Stimulated activated CD8-positive, alpha-beta memory T cell treated with anti-CD3 and anti-CD28 coated beads, Interleukin-7, amount 100 ng/mL, for 48 hours (primary cell): ENCODE measurements at regions not wholly inside any gene's neighbourhood (a gene's known extent, or its start where the extent isn't known, plus 50 kb on each side); places are given as distances from the start of the nearest gene placed in this dataset.
"Not testable (repeated sequence)": the region's sequence is repeated elsewhere in the genome, so short reads cannot be mapped to it uniquely, and the experiment has no call there.

ENCODE experiments used
- DNase-seq, 2 donors: peaks; one replicate each; pipeline ENCODE4 v3.0.0-alpha.2; 2020; ENCODE audit warnings: low read depth in 1 of 2; ENCODE audit errors: extremely low read depth in 1 of 2

DNA sequence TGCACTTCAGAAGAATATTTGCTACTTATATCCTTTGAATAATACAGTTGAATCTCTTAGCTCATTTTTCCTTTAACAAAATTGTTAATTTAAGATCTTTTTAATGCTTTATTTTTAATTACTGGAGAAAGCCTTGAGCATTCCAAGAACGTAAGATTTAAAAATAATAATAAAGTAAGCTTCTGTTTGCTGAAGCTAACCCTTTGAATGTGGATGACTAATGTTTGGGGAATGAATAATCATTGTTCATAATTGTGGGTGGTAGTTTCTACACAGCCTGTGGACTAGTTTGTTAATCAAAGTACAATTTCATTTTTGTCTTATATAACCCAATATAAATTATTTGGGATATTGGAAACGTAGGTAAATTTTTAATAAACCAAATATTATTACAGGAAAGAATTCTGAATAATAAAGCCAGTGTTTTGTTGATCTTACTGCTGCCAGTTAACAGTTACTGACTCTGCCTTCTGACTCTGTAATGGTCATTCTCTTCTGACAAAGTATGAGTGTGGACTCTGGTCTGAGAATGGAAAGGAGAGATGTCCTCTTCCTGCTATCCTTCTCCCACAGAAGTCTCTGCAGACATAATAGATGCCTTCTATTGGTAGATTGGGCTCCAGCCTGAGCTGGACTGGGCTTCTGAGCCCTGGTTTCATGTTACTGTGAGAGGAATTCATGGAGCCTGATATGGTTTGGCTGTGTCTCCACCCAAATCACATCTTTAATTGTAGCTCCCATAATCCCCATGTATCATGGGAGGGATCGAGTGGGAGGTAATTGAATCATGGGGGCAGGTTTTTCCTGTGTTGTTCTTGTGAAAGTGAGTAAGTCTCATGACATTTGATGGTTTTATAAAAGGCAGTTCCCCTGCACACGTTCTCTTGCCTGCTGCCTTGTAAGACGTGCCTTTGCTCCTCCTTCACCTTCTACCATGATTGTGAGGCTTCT lies 292.7 kb upstream of the SLC39A10 start:
- DNase-seq: no peak

DNA sequence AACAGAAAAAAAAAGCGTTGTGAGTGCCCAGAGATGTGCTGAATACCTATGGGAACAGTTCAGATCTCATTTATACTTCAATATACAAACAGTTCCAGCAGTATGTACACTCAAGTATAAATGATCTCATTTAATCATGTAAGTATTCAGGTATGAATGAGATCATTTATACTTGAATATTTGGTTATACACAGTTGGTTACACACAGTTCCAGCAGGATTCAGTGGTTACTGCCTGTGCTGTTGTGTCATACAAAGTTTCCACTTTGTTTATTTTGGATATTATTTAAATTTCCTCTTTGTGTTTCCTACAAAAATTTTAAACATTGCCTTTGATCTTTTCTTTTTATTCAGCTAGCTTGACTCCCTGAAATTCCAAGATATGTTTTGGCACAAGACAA lies 293.5 kb upstream of the SLC39A10 start:
- DNase-seq: no peak

GRCh38 chr2:195360242-195360641 lies 296.8 kb upstream of the SLC39A10 start:
- no peak for DNase-seq

DNA sequence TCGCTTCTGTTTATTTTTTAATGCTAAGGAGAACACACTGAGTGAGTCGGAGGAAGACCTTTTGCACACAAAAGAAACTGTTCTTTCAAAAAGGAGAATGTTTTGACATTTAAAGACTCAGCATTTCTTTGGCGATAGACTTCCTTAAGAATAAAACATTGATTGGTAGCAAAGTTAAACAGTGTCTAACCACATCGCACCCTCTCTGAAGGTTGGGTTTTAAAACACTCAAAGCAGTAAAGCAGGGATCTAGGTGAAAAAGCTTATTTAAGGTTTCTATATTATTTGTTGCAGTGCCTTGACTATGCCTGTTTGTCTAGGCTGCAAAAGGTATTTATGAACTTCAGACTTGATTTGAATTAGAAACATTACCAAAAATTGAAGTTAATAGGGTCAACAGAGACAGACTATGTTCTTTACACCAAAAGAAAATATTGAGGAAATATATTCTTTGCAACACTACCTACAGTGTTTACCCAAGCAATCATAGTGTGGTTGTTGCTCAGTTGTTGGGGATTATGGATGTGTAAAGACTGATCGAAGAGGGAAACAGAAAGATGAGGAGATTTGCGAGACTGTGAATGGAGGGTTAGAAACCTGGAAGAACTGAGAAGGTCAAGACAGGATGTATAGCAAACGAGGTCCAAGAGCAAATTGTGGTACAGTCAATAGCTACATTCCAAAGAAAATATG lies 297.8 kb upstream of the SLC39A10 start:
- DNase-seq: no peak

- no peak for DNase-seq
Observed at GRCh38 chr2:195356920-195357440, 300.0 kb upstream of the SLC39A10 start.

DNA sequence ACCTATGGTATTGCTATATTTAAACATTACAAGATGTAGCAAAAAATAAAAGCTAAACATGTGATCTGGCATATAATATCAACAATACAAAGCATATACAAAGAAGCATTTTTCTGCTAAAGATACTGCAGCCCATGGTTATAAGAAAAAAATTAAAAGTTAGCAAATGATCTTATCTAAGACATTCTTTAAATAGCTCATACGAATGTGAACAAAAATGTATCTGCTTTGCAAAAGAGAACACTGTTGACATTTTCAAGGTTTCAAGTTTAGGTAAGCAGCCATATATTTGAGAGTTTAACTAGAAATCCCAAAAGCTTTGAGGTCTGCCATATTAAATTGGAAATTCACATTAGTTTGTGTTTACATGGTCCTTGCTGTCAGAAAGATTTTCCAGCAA lies 301.0 kb upstream of the SLC39A10 start:
- DNase-seq: no peak

- DNase-seq: no peak
Observed at GRCh38 chr2:195352581-195352980, 304.4 kb upstream of the SLC39A10 start.

DNA sequence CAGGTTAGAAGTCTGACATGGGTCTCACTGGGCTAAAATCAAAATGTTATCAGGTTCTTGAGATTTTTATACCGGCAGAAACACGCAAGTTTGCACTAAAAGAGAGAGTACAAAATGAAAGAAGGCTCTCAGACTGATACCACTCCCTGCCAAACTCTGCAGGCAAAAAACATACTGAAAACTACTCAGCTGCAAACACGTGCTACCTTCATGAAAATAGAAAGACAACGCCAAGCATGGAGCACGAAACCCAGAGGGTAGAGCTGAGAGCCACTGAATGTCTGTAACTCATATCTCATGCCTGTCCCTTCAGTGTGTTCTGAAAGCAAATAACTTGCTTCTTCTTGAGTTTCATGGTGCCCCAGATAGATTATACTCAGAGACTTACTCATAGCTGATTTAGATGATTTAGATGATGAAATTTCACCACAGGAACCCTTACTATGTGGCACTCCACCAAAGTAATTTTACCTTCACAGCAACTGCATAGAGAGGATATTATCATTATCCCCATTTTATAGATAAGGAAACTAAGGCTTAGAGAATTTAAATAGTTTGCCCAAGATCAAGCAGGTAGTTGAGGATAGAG lies 313.0 kb upstream of the SLC39A10 start:
- DNase-seq: no peak

DNA sequence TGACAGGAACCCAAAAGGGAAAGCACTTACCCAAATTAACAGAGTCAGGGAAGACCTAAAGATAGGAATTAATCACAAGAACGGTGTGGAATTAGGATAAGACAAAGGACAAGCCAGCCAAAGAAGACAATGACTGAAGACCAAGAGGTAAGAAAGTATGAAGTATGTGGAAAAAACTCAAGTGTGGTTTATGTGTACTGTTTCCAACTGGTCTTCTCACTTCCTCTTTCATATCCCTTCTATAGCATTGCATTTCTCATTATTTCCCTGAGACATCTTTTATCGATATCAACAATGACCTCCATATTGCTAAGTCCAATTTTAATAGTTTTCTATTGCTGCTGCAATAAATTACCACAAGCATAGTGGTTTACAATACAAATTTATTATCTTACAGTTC lies 313.5 kb upstream of the SLC39A10 start:
- no peak for DNase-seq

GRCh38 chr2:195342061-195342460 lies 315.0 kb upstream of the SLC39A10 start:
- DNase-seq: no peak

DNA sequence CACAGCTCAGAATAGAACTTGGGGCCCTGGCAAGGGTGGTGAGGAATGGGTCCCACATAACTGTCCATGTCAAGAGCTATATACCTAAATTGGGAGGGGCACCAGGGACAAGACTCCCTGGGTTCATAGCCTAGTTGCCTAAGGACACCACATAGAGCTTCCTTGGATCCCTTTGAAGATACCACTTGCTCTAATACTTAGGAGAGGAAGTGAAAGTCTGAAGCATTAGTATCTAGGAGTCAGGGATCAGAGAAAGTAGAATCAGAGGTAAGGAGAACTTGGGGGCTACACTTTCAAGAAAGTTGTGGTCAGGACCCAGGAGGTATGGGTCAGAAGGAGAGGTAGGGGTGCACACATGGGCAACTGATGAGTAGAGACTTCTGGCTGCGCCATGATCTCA lies 318.2 kb upstream of the SLC39A10 start:
- no peak for DNase-seq

- DNase-seq: no peak
Observed at GRCh38 chr2:195337597-195337996, 319.4 kb upstream of the SLC39A10 start.

GRCh38 chr2:195333869-195334268 lies 323.2 kb upstream of the SLC39A10 start:
- DNase-seq: no peak

- no peak for DNase-seq
Observed at GRCh38 chr2:195331966-195332365, 325.1 kb upstream of the SLC39A10 start.

GRCh38 chr2:195331129-195331528 lies 325.9 kb upstream of the SLC39A10 start:
- no peak for DNase-seq

- DNase-seq: no peak
Observed at GRCh38 chr2:195330513-195330956, 326.5 kb upstream of the SLC39A10 start.

DNA sequence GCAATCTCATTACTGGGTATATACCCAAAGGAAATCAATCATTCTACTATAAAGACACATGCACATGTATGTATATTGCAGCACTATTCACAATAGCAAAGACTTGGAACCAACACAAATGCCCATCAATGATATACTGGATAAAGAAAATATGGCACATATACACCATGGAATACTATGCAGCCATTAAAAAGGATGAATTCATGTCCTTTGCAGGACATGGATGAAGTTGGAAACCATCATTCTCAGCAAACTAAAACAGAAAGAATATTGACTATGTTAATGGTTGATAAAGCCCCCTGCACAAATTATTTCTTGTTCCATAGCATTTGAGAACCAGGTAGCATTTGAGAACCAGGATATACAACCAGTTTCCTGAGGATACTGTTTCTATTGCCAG lies 327.2 kb upstream of the SLC39A10 start:
- DNase-seq: not testable (repeated sequence)

DNA sequence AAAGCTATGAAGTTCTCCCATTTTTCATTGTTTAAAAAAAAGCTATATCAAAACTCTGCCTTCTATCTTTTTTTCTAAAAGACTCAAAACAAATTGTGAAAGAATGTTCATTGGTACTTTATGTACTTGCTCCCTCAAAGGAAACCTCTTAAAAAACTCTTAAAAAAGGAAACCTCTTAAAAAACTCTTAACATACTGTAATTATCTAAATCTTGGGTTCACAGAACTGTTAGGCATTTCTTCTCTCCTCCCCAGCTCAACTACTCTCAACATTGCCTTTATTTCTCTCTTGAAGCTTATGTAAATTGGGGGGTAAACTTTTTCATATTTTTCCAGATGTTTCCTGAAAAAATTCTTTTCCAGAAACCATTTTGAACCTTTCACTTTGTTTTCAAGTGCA lies 330.5 kb upstream of the SLC39A10 start:
- DNase-seq: no peak

GRCh38 chr2:195322324-195322723 lies 334.7 kb upstream of the SLC39A10 start:
- DNase-seq: no peak

DNA sequence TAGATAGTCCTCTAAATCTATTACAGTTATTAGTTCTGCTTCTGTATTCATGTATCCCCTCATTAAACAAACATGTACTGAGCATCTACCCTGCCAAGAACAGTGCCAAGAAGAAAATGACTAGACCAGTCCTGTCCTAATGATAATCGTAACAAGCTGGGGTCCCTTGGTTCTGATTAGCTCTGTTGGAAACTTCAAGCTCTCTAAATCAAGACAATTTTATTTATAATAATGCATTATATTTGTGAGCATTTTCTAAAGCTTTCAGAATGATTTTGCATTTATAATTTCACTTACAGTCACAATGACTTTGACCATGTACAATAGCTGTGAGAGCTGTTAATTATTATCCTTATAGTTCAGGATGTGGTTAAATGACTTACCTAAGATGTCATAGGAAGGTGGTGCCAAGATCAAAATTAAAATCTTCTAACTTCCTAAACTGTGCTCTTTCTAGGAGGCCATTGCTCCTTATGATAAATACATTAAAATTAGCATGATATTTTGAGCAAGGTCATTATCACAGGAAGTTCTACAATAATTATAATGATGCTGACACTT lies 336.5 kb upstream of the SLC39A10 start:
- no peak for DNase-seq
